NCI-H2196 treated with DMSO at 0.1 percent for 48 hours (cell line): ENCODE measurements at regions not wholly inside any gene's neighbourhood (a gene's known extent, or its start where the extent isn't known, plus 50 kb on each side); places are given as distances from the start of the nearest gene placed in this dataset.
"Not testable (repeated sequence)": the region's sequence is repeated elsewhere in the genome, so short reads cannot be mapped to it uniquely, and the experiment has no call there.

Experiments used
- DNase-seq: peaks from one replicate; lab custom pipeline; 2025; ENCODE audit not compliant: unreplicated experiment; lab: John Stamatoyannopoulos, UW

DNA sequence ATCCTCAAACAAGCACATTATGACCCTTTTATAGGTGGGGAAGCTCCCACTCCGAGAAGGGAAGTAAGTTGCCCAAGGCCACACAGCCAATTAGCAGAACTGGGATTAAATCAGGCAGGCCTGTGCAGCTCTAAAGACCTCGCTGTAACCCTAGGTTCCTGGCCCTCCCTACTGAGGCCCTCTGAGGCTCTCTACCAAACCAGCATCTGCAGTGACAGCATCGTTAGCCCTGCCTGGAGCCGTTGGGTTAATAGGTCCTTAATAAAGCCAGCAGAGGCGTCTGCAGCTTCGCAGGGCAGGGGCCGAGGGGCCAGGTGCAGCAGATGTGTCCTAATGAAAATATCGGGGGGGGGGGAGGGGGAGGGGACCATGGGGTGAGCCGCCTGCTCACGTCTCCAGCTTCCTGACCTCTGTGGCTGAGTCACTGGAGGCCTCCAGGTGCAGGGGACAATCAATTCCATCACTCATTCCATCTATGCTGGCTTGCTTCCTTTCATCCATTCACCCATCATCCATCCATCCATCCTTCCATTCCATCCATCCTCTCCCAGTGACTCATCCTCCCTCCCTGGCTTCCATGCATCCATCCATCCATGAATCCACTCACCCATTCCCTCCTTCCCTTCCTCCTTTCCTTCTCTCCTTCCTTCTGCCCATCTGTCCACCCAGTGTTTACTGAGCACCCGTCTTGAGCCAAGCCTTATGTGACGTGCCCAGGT is 203.9 kb downstream of the C9orf50 start:
- no peak for DNase-seq

DNA sequence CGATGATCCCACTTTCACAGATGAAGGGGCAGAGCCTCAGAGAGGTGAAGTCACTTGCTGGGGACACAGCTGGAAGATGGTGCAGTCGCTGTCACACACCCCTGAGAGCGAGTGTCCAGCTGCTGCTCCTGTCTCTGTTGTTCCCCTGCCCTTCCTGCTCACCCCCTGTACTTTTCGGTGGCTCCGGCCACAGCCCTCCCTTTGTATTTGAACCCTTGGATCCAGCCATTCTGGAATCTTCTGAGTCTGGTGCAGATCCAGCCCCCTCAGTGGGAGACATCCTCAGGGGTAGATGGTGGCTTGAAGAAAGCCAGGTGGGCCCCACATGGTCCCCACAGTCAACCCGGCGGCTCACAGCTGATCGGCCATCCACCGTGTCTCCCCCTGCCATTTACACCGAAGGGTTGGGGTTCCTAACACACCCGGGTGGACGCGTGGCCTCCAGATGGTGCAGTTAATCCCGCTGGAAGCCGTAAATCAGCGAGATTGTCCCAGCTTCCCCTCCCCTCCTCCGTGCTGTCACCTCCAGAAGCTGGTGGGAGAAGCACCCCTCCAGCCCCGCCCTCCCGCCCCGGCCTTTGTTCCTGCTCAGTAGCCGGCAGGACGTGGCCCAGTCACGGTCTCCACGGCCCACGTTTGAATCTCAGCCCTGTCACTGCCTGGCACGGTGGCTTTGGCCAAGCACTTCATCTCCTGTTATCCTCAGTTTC is 204.8 kb downstream of the C9orf50 start:
- DNase-seq: no peak

DNA sequence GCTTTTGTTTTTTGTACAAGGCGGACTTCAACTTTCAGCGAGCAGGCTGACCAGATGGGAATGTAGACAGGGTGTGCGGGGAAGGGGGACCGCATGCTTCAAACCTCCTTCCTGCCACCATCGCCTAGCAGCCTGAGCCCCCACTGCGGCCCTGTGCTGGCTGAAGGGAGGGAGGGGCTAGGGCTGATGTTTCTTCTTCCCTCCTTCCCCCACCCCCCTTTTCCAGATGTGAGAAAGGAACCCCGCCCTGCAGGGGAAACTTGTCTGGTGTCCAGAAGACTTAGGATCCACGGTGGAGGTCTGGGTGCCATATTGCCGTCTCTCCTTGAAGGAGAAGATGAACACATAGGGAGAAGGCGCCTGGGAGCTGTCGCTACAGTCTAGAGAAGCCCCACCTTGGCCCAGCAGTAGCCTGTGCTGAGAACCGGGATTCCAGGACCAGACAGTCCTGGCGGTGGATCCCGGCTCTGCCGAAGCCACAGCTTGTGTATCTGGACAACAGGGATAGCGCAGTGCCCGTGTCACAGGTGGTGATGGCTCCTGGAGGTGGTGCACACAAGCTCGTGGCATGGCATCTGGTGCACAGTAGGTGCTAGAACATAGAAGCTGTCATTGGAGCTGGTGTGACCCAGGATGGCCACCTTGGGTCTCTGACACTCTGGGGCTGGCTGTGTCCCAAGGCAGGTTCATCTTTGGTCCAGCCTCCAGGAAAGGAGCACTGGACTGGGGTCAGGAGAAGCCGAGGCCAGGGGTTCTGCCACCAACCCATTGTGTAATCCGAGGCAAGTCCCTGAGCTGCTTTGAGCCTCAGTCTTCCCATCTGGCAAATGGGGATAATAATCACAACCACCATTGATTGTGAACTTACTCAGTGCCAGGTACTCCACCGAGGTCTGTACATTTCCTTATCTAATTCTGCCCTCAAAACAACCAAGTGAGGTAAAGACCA is 205.6 kb downstream of the C9orf50 start:
- no peak for DNase-seq

DNA sequence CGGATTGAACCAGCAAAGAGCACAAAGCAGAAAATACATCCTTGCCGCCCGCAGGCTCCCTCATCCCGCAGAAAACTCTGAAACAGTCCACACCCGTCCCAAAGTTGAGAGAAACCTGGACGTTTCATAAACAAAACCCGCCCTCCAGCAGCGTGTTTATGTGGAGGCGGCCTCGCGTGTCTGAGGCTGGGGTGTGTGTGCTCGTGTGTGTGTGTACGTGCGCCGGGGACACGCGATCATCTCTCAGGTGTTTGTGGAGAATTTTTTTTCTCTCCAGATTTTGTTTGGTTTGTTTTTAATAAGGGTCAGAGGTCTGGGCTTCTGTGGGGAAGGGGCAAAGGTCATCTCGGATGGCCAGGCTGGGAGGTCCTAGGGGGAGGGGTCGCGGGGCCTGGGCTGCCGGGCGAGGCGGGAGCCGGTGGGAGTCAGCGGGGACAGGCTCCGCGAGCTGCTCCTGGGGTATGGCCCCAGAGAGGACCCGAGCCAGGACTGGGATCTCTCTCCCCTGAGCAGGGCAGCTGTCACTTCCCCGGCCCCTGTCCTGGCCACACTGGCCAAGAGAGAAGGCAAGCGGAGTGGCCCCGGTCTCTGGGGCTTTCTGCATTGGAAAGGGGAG is 206.4 kb downstream of the C9orf50 start:
- no peak for DNase-seq

DNA sequence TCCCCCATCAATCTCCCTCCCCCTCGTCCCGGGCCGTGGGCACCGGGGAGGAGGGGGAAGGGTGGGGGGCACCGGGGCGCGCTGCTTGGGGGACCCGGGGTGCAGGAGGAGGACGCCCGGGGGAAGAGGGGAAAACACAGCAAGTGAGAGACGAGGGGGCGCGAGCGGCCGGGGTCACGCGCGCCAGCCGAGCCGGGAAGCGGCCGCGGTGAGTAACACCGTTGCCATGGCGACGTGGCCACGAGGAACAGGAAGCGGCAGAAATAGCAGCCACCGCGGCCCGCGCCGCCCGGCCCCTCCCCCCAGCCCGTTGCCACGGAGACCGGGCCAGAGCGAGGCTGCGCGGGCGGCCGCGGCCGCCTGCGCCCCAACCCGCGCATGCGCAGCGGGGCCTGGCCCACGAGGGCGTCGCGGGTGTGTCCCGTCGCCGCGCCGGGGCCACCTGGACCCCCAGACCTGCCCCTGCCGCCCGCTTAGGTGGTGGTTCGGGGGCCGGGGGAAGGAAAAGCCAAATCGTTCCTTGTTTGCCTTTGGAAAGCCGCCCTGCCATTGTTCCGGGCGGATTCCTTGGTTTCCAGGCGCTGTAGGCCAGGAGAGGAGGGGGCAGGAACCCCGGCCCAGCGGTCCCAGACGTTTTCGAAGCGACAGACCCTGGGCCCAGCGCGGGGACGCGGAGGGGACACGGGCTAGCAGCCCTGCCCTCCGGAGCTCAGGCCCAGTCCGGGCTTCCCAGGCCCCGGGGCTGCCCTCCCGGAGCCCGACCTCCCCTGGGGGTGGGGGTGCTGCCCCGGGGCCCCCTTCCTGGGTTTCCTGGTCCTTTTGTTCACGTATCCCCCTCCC is 207.1 kb downstream of the C9orf50 start:
- peak; percentile 92 for DNase-seq

DNA sequence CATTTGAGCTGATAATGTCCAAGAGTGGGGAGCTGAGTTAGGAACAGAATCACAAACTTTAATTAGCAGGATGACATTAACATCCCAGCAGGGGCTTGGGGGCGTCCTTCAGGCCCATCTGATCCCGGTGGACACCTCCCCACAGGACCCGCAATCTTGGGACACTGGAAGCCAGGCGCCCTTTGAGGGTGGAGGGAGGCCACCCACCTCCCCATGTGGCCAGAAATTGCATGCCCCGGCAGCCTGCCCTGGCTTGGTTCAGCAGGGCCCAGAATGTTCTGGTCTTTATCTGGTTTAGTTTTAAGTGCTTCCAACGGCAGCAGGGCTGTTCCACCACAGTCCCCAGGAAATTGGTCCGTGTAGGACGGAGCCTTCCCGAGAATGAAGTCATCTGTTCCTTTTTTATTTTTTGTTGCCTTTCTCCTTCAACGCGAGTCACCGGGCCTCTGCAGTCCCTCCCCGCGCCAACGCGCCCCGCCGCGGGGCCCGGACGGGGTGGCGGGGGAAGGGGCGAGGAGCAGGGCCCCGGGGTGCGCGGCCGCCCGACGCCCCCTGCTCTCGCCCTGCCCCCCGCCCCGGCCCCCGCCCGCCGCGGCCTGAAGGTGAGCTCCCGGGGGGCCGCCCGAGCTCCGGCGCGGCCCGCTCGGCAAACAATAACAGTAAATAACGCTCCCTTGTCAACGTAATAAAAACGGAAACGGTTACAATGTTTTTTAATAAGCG is 207.9 kb downstream of the C9orf50 start:
- no peak for DNase-seq

DNA sequence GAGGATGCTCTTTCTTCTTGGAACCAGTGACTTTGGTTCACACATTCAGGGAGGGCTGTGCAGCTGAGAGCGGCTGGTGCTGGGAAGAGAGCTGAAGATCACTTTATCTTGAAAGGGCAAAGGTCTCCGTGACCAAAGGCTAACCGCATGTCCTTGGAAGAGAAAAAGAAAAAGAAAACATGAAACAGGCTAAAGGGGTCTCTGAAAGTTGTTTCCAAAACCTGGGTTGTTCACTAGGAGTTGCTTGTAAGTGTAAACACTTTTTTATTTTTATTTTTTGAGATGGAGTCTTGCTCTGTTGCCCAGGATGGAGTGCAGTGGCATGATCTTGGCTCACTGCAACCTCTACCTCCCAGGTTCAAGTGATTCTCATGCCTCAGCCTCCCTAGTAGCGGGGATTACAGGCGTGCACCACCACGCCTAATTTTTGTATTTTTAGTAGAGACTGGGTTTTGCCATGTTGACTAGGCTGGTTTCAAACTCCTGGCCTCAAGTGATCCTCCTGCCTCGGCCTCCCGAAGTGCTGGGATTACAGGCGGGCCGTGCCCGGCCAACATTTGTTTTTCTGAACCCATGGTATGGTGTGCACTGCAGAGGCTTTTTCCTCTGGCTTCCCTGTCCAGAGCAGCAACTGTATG is 208.6 kb downstream of the C9orf50 start:
- DNase-seq: not testable (repeated sequence)

DNA sequence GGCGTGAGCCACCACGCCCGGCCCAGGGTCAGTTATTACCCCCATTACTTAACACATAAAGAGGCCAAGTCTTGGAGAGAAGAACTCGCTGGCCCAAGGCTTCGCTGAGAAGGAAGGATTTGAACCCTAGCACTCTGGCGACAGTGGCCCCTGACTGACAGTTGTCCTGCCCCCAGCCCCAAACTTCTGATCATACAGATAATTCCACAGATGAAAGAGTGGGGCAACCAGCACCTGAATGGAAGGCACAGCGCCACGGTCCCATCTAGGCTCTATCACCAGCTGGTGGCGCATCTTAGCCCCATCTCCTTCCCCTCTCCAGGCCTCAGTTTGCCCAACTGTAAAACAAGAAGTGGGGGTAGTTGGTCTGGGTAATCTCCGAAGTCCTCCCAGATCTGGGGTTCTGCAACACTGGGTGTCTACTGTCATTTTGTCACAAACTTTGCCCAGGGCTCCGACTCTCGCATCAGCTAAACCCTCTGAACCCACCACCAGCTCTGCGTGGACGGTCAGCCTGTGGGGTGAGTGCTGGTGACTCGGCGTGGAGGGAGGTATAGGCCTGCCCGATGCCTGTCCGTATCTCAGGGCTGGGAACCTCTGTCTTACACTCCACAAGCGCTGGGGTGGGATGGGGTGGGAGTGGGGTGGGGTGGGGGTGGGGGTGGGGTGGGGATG is 209.3 kb downstream of the C9orf50 start:
- no peak for DNase-seq

DNA sequence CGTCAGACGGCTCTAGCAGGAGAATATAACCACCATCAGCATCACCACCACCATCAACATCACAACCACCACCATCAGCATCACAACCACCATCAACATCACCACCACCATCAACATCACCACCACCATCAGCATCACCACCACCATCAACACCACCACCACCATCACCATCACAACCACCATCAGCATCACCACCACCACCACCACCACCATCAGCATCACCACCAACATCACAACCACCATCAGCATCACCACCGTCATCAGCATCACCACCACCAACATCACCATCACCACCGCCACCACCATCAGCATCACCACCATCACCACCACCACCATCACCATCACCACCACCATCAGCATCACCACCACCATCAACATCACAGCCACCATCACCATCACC is 210.7 kb downstream of the C9orf50 start:
- DNase-seq: no peak

DNA sequence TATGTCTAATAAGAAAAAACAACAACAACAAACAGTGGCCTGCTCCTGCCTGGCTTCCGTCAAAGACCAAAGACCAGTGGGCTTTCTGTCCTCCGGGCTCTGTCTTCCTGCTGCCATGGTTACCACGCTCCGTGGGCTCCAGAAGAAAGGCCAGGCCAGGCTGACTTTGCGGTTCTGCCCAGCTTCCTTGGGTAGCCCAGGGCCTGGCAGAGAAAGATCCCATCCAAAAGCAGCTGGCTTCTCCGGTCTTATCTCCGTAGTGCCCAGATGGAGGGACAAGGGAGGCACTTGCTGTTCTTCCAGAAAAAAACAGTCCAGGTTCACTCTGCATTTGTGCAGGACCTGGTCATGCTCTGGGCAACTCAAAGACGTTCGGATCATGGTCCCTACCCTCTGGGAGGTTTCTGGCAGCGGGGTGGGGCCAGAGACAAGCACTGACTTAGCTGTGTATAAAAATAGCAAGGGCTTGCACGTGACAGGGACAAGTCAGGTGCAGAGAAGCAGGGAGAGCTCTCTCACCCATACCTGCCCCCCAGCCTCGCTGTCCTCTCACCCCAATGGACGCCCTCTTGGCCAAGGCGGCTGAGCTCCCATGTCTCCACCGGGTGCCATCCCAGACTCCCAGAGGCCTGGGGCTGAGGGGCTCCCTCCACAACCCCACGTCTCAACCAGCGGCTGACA is 212.2 kb downstream of the C9orf50 start:
- DNase-seq: no peak

DNA sequence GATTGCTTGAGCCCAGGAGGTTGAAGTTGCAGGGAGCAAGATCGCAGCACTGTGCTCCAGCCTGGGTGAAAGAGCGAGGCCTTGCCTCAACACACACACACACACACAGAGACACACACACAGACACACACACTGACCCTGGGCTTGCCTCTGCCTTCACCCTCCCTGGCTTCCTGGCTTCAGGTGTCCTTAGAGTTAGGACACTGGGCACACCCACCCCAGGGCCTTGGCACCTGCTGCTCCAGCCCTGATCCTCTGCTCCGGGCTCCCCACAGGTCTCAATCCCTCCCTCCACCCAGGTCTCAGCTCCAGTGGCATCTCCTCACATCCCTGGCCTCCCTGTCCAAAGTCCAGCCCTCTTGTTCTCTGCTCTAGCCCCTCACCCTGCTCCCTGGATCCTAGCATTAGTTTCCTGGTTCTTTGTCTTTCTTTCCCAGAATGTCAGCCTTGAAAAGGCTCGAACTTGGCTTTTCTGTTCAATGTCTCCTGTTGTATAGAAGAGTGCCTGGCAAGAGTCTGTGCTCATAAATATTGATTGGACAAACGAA is 212.9 kb downstream of the C9orf50 start:
- DNase-seq: no peak

DNA sequence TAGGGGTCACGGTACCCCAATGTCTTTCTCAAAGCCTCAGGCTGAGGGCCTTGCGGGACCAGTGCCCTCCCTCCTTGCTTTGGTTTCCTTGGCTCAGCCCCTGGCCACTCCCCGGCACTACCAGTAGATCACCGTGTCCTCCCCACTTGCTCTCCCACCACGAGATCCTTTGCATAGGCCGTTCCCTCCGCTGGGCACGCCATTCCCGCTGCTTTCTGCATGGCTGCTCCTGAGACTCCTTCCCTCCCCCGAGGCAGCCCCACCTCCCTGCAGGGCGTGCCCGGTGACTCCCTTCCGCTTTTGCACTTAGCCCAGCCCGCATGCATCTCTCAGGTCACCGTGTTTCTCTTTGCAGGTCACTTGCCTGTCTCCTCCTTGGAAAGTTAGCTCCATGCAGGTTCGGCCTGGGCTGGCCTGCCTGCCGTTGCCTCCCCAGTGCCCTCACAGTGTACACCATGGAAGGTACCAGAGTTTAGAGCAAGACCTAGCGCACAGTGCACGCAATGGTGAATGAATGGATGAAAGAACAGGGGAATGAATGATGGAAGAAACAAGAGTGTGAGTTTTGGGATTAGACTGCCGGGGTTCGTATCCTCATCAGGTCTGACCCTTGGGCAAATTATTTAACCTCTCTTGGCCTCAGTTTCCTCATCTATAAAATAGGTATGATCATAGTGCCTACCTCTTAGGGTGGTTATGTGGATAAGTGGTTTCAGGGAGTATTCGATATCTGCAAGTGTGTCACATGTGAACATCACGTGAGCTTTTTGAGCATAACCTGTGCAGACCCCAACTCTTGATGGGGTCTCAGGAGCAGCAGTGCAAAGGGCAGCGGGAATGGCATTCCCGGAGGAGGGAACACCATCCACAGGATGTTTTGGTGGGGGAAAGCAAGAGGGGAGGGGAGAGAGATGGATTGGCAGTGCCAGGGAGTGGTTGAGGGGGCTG is 214.3 kb downstream of the C9orf50 start:
- no peak for DNase-seq

DNA sequence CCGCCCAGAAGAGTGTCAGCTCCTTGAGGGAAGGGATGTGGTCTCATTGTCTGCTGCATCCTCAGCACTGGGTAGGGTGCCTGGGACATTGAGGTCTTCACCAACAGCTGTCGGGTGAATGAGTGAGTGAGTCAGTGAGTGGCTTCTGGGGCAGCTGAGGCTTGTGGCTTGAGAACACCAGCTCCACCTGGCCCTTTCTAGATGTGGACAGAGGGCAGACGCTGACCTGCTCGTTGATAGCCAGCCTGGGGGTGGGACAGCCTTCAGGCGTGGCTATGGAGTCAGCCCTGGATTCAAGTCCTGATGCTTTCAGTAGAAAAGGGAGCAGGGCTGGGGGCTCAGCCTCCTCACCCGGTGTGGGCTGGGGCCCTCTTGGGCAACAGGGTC is 215.1 kb downstream of the C9orf50 start:
- no peak for DNase-seq

DNA sequence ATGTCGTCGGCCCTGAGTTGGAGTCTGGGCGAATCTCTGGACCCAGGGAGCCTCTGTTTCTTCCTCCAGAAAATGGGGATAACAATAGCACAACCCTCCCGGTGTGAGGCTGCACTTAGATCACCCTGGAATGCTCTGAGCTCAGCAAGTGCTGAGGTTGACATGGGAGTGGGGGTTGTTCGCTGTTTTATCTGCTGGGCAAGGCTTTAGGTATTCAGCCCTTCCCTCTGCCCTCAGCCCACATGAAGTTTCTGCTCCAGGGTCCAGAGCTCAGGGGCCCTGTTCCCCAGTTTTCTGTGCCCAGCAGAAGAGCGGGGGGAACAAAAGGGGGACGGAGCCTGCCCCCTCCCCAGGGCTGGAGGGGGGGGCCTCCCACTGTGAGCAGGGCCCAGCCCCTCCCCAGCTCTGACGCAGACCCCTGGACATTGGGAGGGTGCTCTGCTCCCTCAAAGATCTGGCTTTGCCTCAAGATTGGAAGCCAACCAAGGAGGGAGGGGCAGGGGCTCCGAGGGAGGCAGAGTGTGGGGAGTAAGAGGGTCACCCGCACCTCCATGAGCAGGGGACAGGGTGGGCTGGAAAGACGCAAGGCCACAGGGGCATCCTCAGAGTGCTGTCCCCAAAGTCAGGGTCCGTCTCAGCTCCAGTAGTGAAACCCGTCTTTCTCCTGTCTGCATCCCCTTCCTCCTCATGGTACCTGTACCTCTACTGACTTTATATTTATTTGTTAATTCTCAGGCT is 215.6 kb downstream of the C9orf50 start:
- no peak for DNase-seq

DNA sequence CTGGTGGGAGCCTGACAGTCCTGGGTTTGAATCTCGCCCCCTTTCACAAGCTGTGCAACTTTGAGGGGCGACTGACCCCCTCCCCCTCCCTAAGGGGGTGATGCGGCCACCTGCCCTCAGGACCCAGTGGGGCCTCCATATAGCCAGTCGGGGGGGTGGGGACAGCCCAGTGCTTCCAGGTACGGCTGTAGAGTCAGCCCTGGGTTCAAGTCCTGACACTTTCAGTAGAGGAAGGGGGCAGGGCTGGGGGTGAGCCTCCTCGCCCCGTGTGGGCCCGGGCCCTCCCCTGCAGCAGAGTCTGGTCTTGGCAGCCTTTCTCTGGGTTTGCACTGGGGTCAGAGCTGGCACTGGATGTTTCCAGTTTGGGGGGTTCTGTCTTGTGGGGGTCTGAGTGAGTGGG is 216.3 kb downstream of the C9orf50 start:
- DNase-seq: no peak
